ENCODE measurements at regions not wholly inside any gene's neighbourhood (a gene's known extent, or its start where the extent isn't known, plus 50 kb on each side); places are given as distances from the start of the nearest gene placed in this dataset.

DNA sequence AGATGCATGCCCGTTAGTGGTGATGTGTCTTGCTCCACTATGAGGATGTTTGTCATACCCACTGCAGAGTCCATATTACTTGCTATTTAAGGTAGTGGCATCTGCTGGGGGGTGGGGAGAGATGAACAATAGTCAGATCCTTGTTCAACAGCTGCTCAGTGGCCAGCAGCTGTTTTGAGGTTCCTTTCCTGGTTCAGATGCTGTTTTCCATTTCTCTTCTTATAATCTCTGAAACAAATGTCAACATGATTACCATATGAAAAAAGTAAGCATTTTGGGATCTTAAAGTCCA lies 1567.9 kb upstream of the TENM3 start:
- no peak overlapping the region for H3K4me3 ChIP-seq (ENCODE audit: low read depth, low read length)

GRCh38 chr4:180680305-180680704 lies 1562.9 kb upstream of the TENM3 start:
- no peak overlapping the region for H3K4me3 ChIP-seq (ENCODE audit: low read depth, low read length)
- DNase-seq (ENCODE audit: low read depth), result no peak
- TF ChIP-seq, protein P1, sequence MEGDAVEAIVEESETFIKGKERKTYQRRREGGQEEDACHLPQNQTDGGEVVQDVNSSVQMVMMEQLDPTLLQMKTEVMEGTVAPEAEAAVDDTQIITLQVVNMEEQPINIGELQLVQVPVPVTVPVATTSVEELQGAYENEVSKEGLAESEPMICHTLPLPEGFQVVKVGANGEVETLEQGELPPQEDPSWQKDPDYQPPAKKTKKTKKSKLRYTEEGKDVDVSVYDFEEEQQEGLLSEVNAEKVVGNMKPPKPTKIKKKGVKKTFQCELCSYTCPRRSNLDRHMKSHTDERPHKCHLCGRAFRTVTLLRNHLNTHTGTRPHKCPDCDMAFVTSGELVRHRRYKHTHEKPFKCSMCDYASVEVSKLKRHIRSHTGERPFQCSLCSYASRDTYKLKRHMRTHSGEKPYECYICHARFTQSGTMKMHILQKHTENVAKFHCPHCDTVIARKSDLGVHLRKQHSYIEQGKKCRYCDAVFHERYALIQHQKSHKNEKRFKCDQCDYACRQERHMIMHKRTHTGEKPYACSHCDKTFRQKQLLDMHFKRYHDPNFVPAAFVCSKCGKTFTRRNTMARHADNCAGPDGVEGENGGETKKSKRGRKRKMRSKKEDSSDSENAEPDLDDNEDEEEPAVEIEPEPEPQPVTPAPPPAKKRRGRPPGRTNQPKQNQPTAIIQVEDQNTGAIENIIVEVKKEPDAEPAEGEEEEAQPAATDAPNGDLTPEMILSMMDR (IDR thresholded peaks at IDR 0.05; ENCODE audit: control insufficient read depth, extremely low read depth, insufficient read depth), result no peak

More for the DNA sequence above, 1567.9 kb upstream of the TENM3 start:
- TF ChIP-seq, protein P1 (IDR thresholded peaks at IDR 0.05; ENCODE audit: control insufficient read depth, extremely low read depth, insufficient read depth), result no peak
- DNase-seq (ENCODE audit: low read depth), result no peak

DNA sequence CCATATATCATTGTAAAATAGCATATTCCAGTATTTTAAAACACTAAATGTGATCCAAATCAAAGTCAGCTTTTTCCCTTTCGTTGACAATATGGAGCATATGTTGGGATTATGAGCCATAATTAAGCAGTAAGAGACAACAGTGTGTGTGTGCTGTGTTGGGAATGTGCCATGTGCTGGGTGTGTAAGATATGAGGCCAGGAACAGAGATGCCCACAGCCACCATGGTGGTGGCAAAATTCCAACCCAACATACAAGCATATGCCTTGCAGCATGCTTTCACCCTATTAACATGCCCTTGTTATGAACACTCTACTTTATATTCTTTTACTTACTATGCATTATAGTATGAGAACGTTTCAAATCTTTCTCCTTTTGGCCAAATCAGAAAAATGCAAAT lies 1560.4 kb upstream of the TENM3 start:
- H3K4me3 ChIP-seq (ENCODE audit: low read depth, low read length), result no peak overlapping the region
- no peak for DNase-seq (ENCODE audit: low read depth)

DNA sequence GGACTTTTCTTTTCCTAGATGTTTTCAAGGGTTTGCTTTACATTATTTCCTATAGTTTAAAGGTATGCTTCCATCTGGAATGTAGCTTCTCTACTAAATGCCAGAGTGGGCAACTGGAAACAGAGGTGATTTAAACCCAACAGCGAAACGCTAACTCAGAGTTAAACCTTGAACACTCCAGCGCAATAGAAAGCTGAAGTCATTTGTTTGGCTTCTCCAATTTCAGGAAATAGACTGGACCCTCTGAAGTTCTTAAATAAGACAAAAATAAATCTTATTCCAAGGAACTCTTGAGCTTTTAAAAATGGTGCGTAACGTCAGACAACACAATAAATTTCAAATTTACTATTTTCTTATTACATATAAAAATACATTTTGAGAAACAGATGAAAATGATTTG lies 1560.0 kb upstream of the TENM3 start:
- no peak overlapping the region for H3K4me3 ChIP-seq (ENCODE audit: low read depth, low read length)
- TF ChIP-seq, protein P1 (IDR thresholded peaks at IDR 0.05; ENCODE audit: control insufficient read depth, extremely low read depth, insufficient read depth), result no peak
- no peak for DNase-seq (ENCODE audit: low read depth)

More for the DNA sequence above, 1560.4 kb upstream of the TENM3 start:
- TF ChIP-seq, protein P1 (IDR thresholded peaks at IDR 0.05; ENCODE audit: control insufficient read depth, extremely low read depth, insufficient read depth), result no peak

GRCh38 chr4:180688480-180688879 lies 1554.7 kb upstream of the TENM3 start:
- H3K4me3 ChIP-seq (ENCODE audit: low read depth, low read length), result no peak overlapping the region
- DNase-seq (ENCODE audit: low read depth), result no peak
- TF ChIP-seq, protein P1 (IDR thresholded peaks at IDR 0.05; ENCODE audit: control insufficient read depth, extremely low read depth, insufficient read depth), result no peak

DNA sequence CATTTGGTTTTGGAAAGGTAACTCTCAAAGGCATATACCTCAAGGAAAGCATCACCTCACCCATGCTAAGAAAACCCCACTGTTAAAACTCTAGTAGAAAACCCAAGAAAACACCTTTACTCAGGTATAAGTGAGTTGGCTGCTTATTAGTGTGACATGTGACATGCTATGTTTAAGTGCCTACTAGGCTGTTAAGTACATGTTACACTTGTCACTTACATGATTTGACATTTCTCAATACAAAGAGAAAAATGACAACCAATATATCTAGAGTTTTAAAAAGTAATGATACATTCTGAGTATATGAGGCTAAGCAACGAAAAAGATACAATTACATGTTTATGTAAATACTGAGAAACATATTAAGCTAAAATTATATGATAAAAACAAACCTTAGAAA lies 1548.3 kb upstream of the TENM3 start:
- TF ChIP-seq, protein P1 (IDR thresholded peaks at IDR 0.05; ENCODE audit: control insufficient read depth, extremely low read depth, insufficient read depth), result no peak
- no peak overlapping the region for H3K4me3 ChIP-seq (ENCODE audit: low read depth, low read length)
- no peak for DNase-seq (ENCODE audit: low read depth)

DNA sequence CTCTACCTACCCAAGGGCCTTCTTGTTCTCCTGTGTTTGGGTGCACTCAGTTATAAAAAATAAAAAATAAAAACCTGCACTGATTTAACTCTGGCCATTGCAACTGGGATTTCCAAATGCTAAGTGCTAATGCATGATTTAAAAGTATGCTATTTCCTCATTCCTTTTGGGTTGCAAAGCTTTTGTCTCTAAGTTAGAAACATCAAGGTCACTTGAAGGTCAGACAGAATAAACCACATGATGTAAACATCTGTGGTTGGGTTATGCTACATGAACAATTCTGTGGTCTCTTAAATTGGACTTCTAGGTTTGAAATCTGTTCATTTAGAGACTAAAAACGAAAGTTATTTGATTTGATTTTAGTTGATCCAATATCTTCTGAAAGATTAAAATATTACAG lies 1547.4 kb upstream of the TENM3 start:
- no peak overlapping the region for H3K4me3 ChIP-seq (ENCODE audit: low read depth, low read length)
- TF ChIP-seq, protein P1 (IDR thresholded peaks at IDR 0.05; ENCODE audit: control insufficient read depth, extremely low read depth, insufficient read depth), result no peak
- no peak for DNase-seq (ENCODE audit: low read depth)

Data from LNCaP clone FGC (cell line).